ENCODE measurements at regions not wholly inside any gene's neighbourhood (a gene's known extent, or its start where the extent isn't known, plus 50 kb on each side); places are given as distances from the start of the nearest gene placed in this dataset.

GRCh38 chr5:30900367-30900766, 293.1 kb upstream of the CDH6 start:
- TF ChIP-seq CTCF (IDR thresholded peaks at IDR 0.05) (no peak), POLR2A (IDR thresholded peaks at IDR 0.05) (no peak)

Measured in prostate gland (tissue), 2 donors.